IMR-90 (cell line): ENCODE measurements at regions not wholly inside any gene's neighbourhood (a gene's known extent, or its start where the extent isn't known, plus 50 kb on each side); places are given as distances from the start of the nearest gene placed in this dataset.

Experiments
- ATAC-seq: fragments of 200-7000 bp; cut with Tn5 transposase; 2 replicates; pipeline ENCODE4 v1.9.1; 2020; ENCODE audit warnings: low read depth, mild to moderate bottlenecking, moderate library complexity
- BruUV-seq: library from RNA; stranded (reverse); fragments of 400-500 nt; replicated peaks from 2 replicates; lab custom pipeline; 2021; lab: Mats Ljungman, UMichigan
- CTCF ChIA-PET: fragments of 300-600 bp; formaldehyde crosslinking; extraction: SDS; loops from one replicate; lab custom pipeline; 2021; ENCODE audit warnings: antibody characterized with exemption; lab: Yijun Ruan, JAX
- POLR2A ChIA-PET: fragments of 300-600 bp; sonication (Branson Sonifier 250); formaldehyde crosslinking; loops from one replicate; lab custom pipeline; 2022; ENCODE audit warnings: antibody characterized with exemption; ENCODE audit not compliant: unreplicated experiment; lab: Charles Lee
- DNase-seq: peaks from one replicate; pipeline ENCODE4 v3.0.0; 2013
- H2AFZ ChIP-seq: replicated peaks from 2 replicates; pipeline ENCODE3; 2013; ENCODE audit warnings: low read length, mild to moderate bottlenecking; ENCODE audit not compliant: poor library complexity
- H2AK5ac ChIP-seq: 2 replicates; pipeline ENCODE4 v1.6.1; 2013; ENCODE audit warnings: low read depth, low read length, inconsistent platforms
- H2AK9ac ChIP-seq: replicated peaks from 2 replicates; pipeline ENCODE3; 2013; ENCODE audit warnings: mild to moderate bottlenecking, low read depth, low read length, moderate library complexity; ENCODE audit not compliant: poor library complexity
- H2BK120ac ChIP-seq: 2 replicates; pipeline ENCODE4 v1.6.1; 2013; ENCODE audit warnings: low read depth, low read length, inconsistent platforms
- H2BK15ac ChIP-seq: 3 replicates; pipeline ENCODE4 v1.6.1; 2013; ENCODE audit warnings: low read depth, low read length, inconsistent platforms
- H2BK20ac ChIP-seq: 2 replicates; pipeline ENCODE4 v1.6.1; 2013; ENCODE audit warnings: low read depth, mild to moderate bottlenecking, inconsistent platforms, low read length, moderate library complexity
- H2BK5ac ChIP-seq: 2 replicates; pipeline ENCODE4 v1.6.1; 2013; ENCODE audit warnings: mild to moderate bottlenecking, low read depth, low read length, inconsistent platforms; ENCODE audit not compliant: poor library complexity, severe bottlenecking
- H3K14ac ChIP-seq: replicated peaks from 2 replicates; pipeline ENCODE4 v1.6.1; 2013; ENCODE audit warnings: low read depth, low read length, inconsistent platforms
- H3K18ac ChIP-seq: 2 replicates; pipeline ENCODE4 v1.6.1; 2013; ENCODE audit warnings: low read depth, low read length, control low read depth
- H3K23ac ChIP-seq: 2 replicates; pipeline ENCODE4 v1.6.1; 2013; ENCODE audit warnings: low read depth, low read length, inconsistent platforms
- H3K27ac ChIP-seq: 2 replicates; pipeline ENCODE4 v1.5.1; 2013; ENCODE audit warnings: mild to moderate bottlenecking, control low read depth, low read length; ENCODE audit not compliant: insufficient read depth
- H3K27me3 ChIP-seq: 2 replicates; pipeline ENCODE4 v1.6.1; 2013; ENCODE audit warnings: low read length; ENCODE audit not compliant: control insufficient read depth, insufficient read depth
- H3K36me3 ChIP-seq: 2 replicates; pipeline ENCODE4 v1.6.1; 2013; ENCODE audit warnings: low read length, mixed read lengths; ENCODE audit not compliant: control insufficient read depth, insufficient read depth
- H3K4ac ChIP-seq: 2 replicates; pipeline ENCODE4 v1.6.1; 2013; ENCODE audit warnings: low read depth, low read length, inconsistent platforms
- H3K4me1 ChIP-seq: 2 replicates; pipeline ENCODE4 v1.6.1; 2013; ENCODE audit warnings: low read length, mixed read lengths; ENCODE audit not compliant: control insufficient read depth, insufficient read depth
- H3K4me2 ChIP-seq: 2 replicates; pipeline ENCODE4 v1.6.1; 2013; ENCODE audit warnings: low read depth, mild to moderate bottlenecking, control low read depth, low read length, moderate library complexity
- H3K4me3 ChIP-seq: 2 replicates; pipeline ENCODE4 v1.5.1; 2013; ENCODE audit warnings: low read depth, mild to moderate bottlenecking, control low read depth, low read length, moderate library complexity; ENCODE audit not compliant: insufficient read depth
- H3K56ac ChIP-seq: 2 replicates; pipeline ENCODE4 v1.6.1; 2013; ENCODE audit warnings: low read length, inconsistent platforms; ENCODE audit not compliant: insufficient read depth; ENCODE audit errors: extremely low read depth
- H3K79me1 ChIP-seq, 2 experiments: 2 replicates each; pipeline ENCODE4 v1.6.1; 2013; ENCODE audit warnings: low read length in 2 of 2, inconsistent platforms in 1 of 2, low read depth in 1 of 2
- H3K9ac ChIP-seq: 2 replicates; pipeline ENCODE4 v1.6.1; 2013; ENCODE audit warnings: low read depth, low read length, control low read depth
- H3K9me1 ChIP-seq: 2 replicates; pipeline ENCODE4 v1.6.1; 2013; ENCODE audit warnings: low read length, inconsistent platforms; ENCODE audit not compliant: insufficient read depth
- H3K9me3 ChIP-seq: 2 replicates; pipeline ENCODE4 v1.6.1; 2013; ENCODE audit warnings: low read length; ENCODE audit not compliant: control insufficient read depth, insufficient read depth
- H4K20me1 ChIP-seq: 2 replicates; pipeline ENCODE4 v1.6.1; 2013; ENCODE audit warnings: low read length, inconsistent platforms; ENCODE audit not compliant: insufficient read depth
- H4K5ac ChIP-seq: 2 replicates; pipeline ENCODE4 v1.6.1; 2013; ENCODE audit warnings: mild to moderate bottlenecking, low read depth, low read length, control low read depth
- H4K8ac ChIP-seq, 2 experiments: 2 replicates each; pipeline ENCODE4 v1.6.1; 2013; ENCODE audit warnings: low read depth in 2 of 2, low read length in 2 of 2, control low read depth in 1 of 2, inconsistent platforms in 1 of 2
- H4K91ac ChIP-seq: 2 replicates; pipeline ENCODE4 v1.6.1; 2013; ENCODE audit warnings: low read depth, low read length, inconsistent platforms; ENCODE audit not compliant: insufficient read depth
- BHLHE40 ChIP-seq: fragments of 150-350 bp; IDR thresholded peaks from 2 replicates; pipeline ENCODE4 v1.6.1; 2016; ENCODE audit warnings: mild to moderate bottlenecking, low read depth, low read length
- CEBPB ChIP-seq: IDR thresholded peaks from 2 replicates; pipeline ENCODE4 v1.6.1; 2012; ENCODE audit warnings: low read depth, low read length, improper control_type of control experiment
- CHD1 ChIP-seq: IDR thresholded peaks from 2 replicates; pipeline ENCODE4 v1.6.1; 2012; ENCODE audit warnings: low read depth, low read length, improper control_type of control experiment
- CTCF ChIP-seq: conservative IDR thresholded peaks from 2 replicates; pipeline ENCODE4 v1.5.1; 2012; ENCODE audit warnings: mild to moderate bottlenecking, low read depth, low read length, improper control_type of control experiment
- ELK1 ChIP-seq: fragments of 150-350 bp; IDR thresholded peaks from 2 replicates; pipeline ENCODE4 v1.6.1; 2016; ENCODE audit warnings: low read depth, mild to moderate bottlenecking, low read length, moderate library complexity, borderline replicate concordance
- FOS ChIP-seq: fragments of 150-350 bp; IDR thresholded peaks from 2 replicates; pipeline ENCODE4 v1.6.1; 2016; ENCODE audit warnings: low read depth, low read length
- MAZ ChIP-seq: IDR thresholded peaks from 2 replicates; pipeline ENCODE4 v1.6.1; 2012; ENCODE audit warnings: low read depth, mild to moderate bottlenecking, low read length, improper control_type of control experiment, moderate library complexity, borderline replicate concordance
- MXI1 ChIP-seq: IDR thresholded peaks from 2 replicates; pipeline ENCODE4 v1.6.1; 2012; ENCODE audit warnings: low read depth, mild to moderate bottlenecking, low read length, moderate library complexity, borderline replicate concordance
- NFE2L2 ChIP-seq: fragments of 150-350 bp; IDR thresholded peaks from 2 replicates; pipeline ENCODE4 v1.6.1; 2016; ENCODE audit warnings: low read depth, mild to moderate bottlenecking, low read length
- POLR2A ChIP-seq: IDR thresholded peaks from 2 replicates; pipeline ENCODE4 v1.6.1; 2012; ENCODE audit warnings: mild to moderate bottlenecking, low read depth, low read length
- RAD21 ChIP-seq: IDR thresholded peaks from 2 replicates; pipeline ENCODE4 v1.6.1; 2012; ENCODE audit warnings: low read length, improper control_type of control experiment
- RCOR1 ChIP-seq: IDR thresholded peaks from 2 replicates; pipeline ENCODE4 v1.6.1; 2012; ENCODE audit warnings: mild to moderate bottlenecking, low read length, improper control_type of control experiment; ENCODE audit not compliant: insufficient replicate concordance
- RFX5 ChIP-seq: IDR thresholded peaks from 2 replicates; pipeline ENCODE4 v1.8.0; 2012; ENCODE audit warnings: low read depth, mild to moderate bottlenecking, low read length, moderate library complexity
- SMC3 ChIP-seq: fragments of 150-350 bp; IDR thresholded peaks from 2 replicates; pipeline ENCODE4 v1.6.1; 2016; ENCODE audit warnings: low read depth, mild to moderate bottlenecking, antibody characterized with exemption, low read length, moderate library complexity
- USF2 ChIP-seq: fragments of 150-350 bp; IDR thresholded peaks from 2 replicates; pipeline ENCODE4 v1.6.1; 2017; ENCODE audit warnings: mild to moderate bottlenecking, antibody characterized with exemption, low read length, low read depth
- WGBS, 2 experiments: methylation state at CpG; one replicate each; pipeline versions ENCODE4 v1.1.5 to v1.1.7; 2013; ENCODE audit warnings: missing lambda C conversion rate in 2 of 2; ENCODE audit not compliant: insufficient read length in 1 of 2; ENCODE audit errors: extremely low coverage in 2 of 2; 5-methylcytosine and 5-hydroxymethylcytosine counted together
- dilution Hi-C: fragments of 300-500 bp; cut with HindIII; formaldehyde crosslinking; loops from one replicate; pipeline ENCODE4 v1.14.3; 2018; ENCODE audit warnings: low sequenced_read_pairs; ENCODE audit not compliant: unreplicated experiment
- in situ Hi-C: fragments of 300-500 bp; cut with MboI; formaldehyde crosslinking; loops from 3 replicates; pipeline ENCODE4 v1.14.3; 2019; ENCODE audit warnings: low sequenced_read_pairs, inconsistent platforms, mixed read lengths
- intact Hi-C: fragments of 100-400 bp; cut with micrococcal nuclease; formaldehyde crosslinking; loops from 2 replicates; pipeline ENCODE4 v1.10.0; 2022

- intact Hi-C loops: no loop called here
- in situ Hi-C loops: no loop called here
- Histone ChIP-seq H4K20me1 (no peaks in the 10 kb centered on the region), H3K18ac (no peak overlapping the region), H3K36me3 (no peaks in the 10 kb centered on the region), H3K23ac (no peak overlapping the region), H3K9me3 (no peaks in the 10 kb centered on the region), H2AK9ac (no peak overlapping the region), H2AFZ (no peak overlapping the region), H3K9me1 (no peaks in the 10 kb centered on the region), H3K4me2 (no peak overlapping the region), H3K56ac (no peak overlapping the region), H3K4me3 (no peak overlapping the region), H3K14ac (no peak overlapping the region), H2BK20ac (no peak overlapping the region), H3K9ac (no peak overlapping the region), H2AK5ac (no peak overlapping the region), H2BK5ac (no peak overlapping the region), H2BK15ac (no peak overlapping the region), H3K27me3 (peaks cover 10% of the 10 kb centered on the region; the same call in 1 of the 2 replicates), H4K5ac (no peak overlapping the region), H4K91ac (no peak overlapping the region), H2BK120ac (no peak overlapping the region), H3K27ac (no peak overlapping the region), H3K4ac (no peak overlapping the region), H3K4me1 (no peaks in the 10 kb centered on the region), H3K79me1 (no peaks in the 10 kb centered on the region), H4K8ac (no peak overlapping the region)
- TF ChIP-seq FOS (no peak), SMC3 (no peak), CTCF (no peak), CEBPB (no peak), RAD21 (no peak), POLR2A (no peak), RFX5 (no peak), RCOR1 (no peak), ELK1 (no peak), MAZ (no peak), MXI1 (no peak), BHLHE40 (no peak), USF2 (no peak), NFE2L2 (no peak), CHD1 (no peak)
- WGBS, 2 experiments: 70% methylated on average over 2 of the region's 12 CpGs; no CpG with 5 or more reads in 1 of the 2 experiments
- ChIA-PET POLR2A (no interaction called here), CTCF (no interaction called here)
- no peak for DNase-seq
- dilution Hi-C loops: no loop called here
- BruUV-seq: no TSS peak
- no peak for ATAC-seq
Measured at GRCh38 chr17:79487149-79487548, 123.7 kb downstream of the RBFOX3 start.
